Right atrium auricular region (tissue), 2 donors: ENCODE measurements at regions not wholly inside any gene's neighbourhood (a gene's known extent, or its start where the extent isn't known, plus 50 kb on each side); places are given as distances from the start of the nearest gene placed in this dataset.

Source experiments
- DNase-seq: peaks from one replicate; pipeline ENCODE4 v3.0.0-alpha.2; 2019; ENCODE audit warnings: low spot score
- H3K27ac ChIP-seq, 2 donors: fragments of 200-600 bp; sonication (generic); 1 replicate in 1 of 2; 2 replicates in 1 of 2; pipeline ENCODE4 v1.5.1; 2016 to 2019
- H3K27me3 ChIP-seq, 2 donors: fragments of 200-600 bp; sonication (generic); one replicate each; pipeline versions ENCODE4 v1.5.1 to v1.6.0; 2017 to 2019
- H3K36me3 ChIP-seq: fragments of 200-600 bp; sonication (generic); one replicate; pipeline ENCODE4 v1.5.1; 2016
- H3K4me1 ChIP-seq, 2 donors: fragments of 200-600 bp; sonication (generic); one replicate each; pipeline versions ENCODE4 v1.5.1 to v1.6.0; 2017 to 2019
- H3K4me3 ChIP-seq, 2 donors: fragments of 200-600 bp; sonication (generic); 1 replicate in 1 of 2; 2 replicates in 1 of 2; pipeline ENCODE4 v1.5.1; 2017 to 2019; ENCODE audit warnings: mild to moderate bottlenecking in 1 of 2, moderate library complexity in 1 of 2
- H3K9me3 ChIP-seq, 2 donors: fragments of 200-600 bp; sonication (generic); one replicate each; pipeline ENCODE4 v1.5.1; 2019
- CTCF ChIP-seq, 2 donors: fragments of 200-600 bp; sonication (generic); IDR thresholded peaks; one replicate each; pipeline ENCODE4 v1.5.1; 2019; ENCODE audit warnings: antibody characterized with exemption in 2 of 2

- H3K27ac ChIP-seq, result no peak overlapping the region
Measured at GRCh38 chr5:17358031-17358430, 140.0 kb upstream of the TAF11L2 start.

GRCh38 chr5:17359451-17360011 lies 138.5 kb upstream of the TAF11L2 start:
- H3K4me3 ChIP-seq, result no peak overlapping the region
- no peaks in the 10 kb centered on the region for H3K4me1 ChIP-seq
- no peak overlapping the region for H3K27ac ChIP-seq
- no peak for TF ChIP-seq CTCF (IDR thresholded peaks at IDR 0.05)
- no peaks in the 10 kb centered on the region for H3K27me3 ChIP-seq
- no peaks in the 10 kb centered on the region for H3K9me3 ChIP-seq
- DNase-seq, result no peak
- no peaks in the 10 kb centered on the region for H3K36me3 ChIP-seq

More at GRCh38 chr5:17358031-17358430, 140.0 kb upstream of the TAF11L2 start:
- DNase-seq, result no peak
- Histone ChIP-seq H3K4me1 (no peaks in the 10 kb centered on the region), H3K4me3 (no peak overlapping the region), H3K27me3 (no peaks in the 10 kb centered on the region), H3K9me3 (no peaks in the 10 kb centered on the region), H3K36me3 (no peaks in the 10 kb centered on the region)
- TF ChIP-seq CTCF (IDR thresholded peaks at IDR 0.05), result no peak

GRCh38 chr5:17360879-17361278 lies 137.2 kb upstream of the TAF11L2 start:
- TF ChIP-seq CTCF (IDR thresholded peaks at IDR 0.05), result no peak
- H3K27ac ChIP-seq, result no peak overlapping the region
- H3K27me3 ChIP-seq, result no peaks in the 10 kb centered on the region
- no peak for DNase-seq
- no peak overlapping the region for H3K4me3 ChIP-seq
- no peaks in the 10 kb centered on the region for H3K4me1 ChIP-seq
- H3K9me3 ChIP-seq, result no peaks in the 10 kb centered on the region
- H3K36me3 ChIP-seq, result no peaks in the 10 kb centered on the region

- Histone ChIP-seq H3K4me1 (no peaks in the 10 kb centered on the region), H3K36me3 (no peaks in the 10 kb centered on the region), H3K4me3 (no peak overlapping the region), H3K27me3 (no peaks in the 10 kb centered on the region), H3K9me3 (no peaks in the 10 kb centered on the region), H3K27ac (no peak overlapping the region)
- DNase-seq, result no peak
- no peak for TF ChIP-seq CTCF (IDR thresholded peaks at IDR 0.05)
Measured at GRCh38 chr5:17361331-17361730, 136.7 kb upstream of the TAF11L2 start.

GRCh38 chr5:17364987-17365810 lies 132.8 kb upstream of the TAF11L2 start:
- Histone ChIP-seq H3K27me3 (no peaks in the 10 kb centered on the region), H3K27ac (no peak overlapping the region), H3K9me3 (no peaks in the 10 kb centered on the region), H3K4me3 (no peak overlapping the region), H3K4me1 (no peaks in the 10 kb centered on the region), H3K36me3 (no peaks in the 10 kb centered on the region)
- DNase-seq, result no peak
- TF ChIP-seq CTCF (IDR thresholded peaks at IDR 0.05), result no peak
